Osteocyte (in vitro differentiated cells): ENCODE measurements at regions not wholly inside any gene's neighbourhood (a gene's known extent, or its start where the extent isn't known, plus 50 kb on each side); places are given as distances from the start of the nearest gene placed in this dataset.

Source experiments
- DNase-seq: peaks from one replicate; pipeline ENCODE4 v3.0.0; 2021; ENCODE audit warnings: mixed read lengths; ENCODE audit not compliant: unreplicated experiment; ENCODE audit errors: extremely low spot score
- H3K27ac Mint-ChIP-seq: one replicate; pipeline ENCODE4 v1.8.0; 2021; ENCODE audit warnings: mild to moderate bottlenecking, mixed read lengths; ENCODE audit not compliant: unreplicated experiment
- H3K27me3 Mint-ChIP-seq: one replicate; pipeline ENCODE4 v1.8.0; 2021; ENCODE audit warnings: mixed read lengths; ENCODE audit not compliant: unreplicated experiment
- H3K36me3 Mint-ChIP-seq: one replicate; pipeline ENCODE4 v1.8.0; 2021; ENCODE audit warnings: mixed read lengths; ENCODE audit not compliant: unreplicated experiment
- H3K4me1 Mint-ChIP-seq: one replicate; pipeline ENCODE4 v1.8.0; 2021; ENCODE audit warnings: mixed read lengths; ENCODE audit not compliant: unreplicated experiment
- H3K4me3 Mint-ChIP-seq: one replicate; pipeline ENCODE4 v1.8.0; 2021; ENCODE audit warnings: mild to moderate bottlenecking, moderate library complexity, mixed read lengths; ENCODE audit not compliant: unreplicated experiment
- H3K9me3 Mint-ChIP-seq: one replicate; pipeline ENCODE4 v1.8.0; 2021; ENCODE audit warnings: mixed read lengths; ENCODE audit not compliant: unreplicated experiment
- TF ChIP-seq, protein P1 (sequence below): fragments of 200-600 bp; sonication (generic); IDR thresholded peaks from 2 replicates; pipeline ENCODE4 v1.5.0; 2021; ENCODE audit warnings: antibody characterized with exemption, mild to moderate bottlenecking, moderate library complexity

- Mint-ChIP-seq H3K36me3 (no peaks in the 10 kb centered on the region), H3K9me3 (no peaks in the 10 kb centered on the region), H3K4me1 (peaks cover 47% of the 10 kb centered on the region), H3K4me3 (no peak overlapping the region), H3K27me3 (no peaks in the 10 kb centered on the region), H3K27ac (no peak overlapping the region)
- TF ChIP-seq, protein P1, sequence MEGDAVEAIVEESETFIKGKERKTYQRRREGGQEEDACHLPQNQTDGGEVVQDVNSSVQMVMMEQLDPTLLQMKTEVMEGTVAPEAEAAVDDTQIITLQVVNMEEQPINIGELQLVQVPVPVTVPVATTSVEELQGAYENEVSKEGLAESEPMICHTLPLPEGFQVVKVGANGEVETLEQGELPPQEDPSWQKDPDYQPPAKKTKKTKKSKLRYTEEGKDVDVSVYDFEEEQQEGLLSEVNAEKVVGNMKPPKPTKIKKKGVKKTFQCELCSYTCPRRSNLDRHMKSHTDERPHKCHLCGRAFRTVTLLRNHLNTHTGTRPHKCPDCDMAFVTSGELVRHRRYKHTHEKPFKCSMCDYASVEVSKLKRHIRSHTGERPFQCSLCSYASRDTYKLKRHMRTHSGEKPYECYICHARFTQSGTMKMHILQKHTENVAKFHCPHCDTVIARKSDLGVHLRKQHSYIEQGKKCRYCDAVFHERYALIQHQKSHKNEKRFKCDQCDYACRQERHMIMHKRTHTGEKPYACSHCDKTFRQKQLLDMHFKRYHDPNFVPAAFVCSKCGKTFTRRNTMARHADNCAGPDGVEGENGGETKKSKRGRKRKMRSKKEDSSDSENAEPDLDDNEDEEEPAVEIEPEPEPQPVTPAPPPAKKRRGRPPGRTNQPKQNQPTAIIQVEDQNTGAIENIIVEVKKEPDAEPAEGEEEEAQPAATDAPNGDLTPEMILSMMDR, result no peak
- no peak for DNase-seq
Measured at GRCh38 chr7:15836651-15837050, 150.2 kb upstream of the MEOX2 start.

- peaks cover 47% of the 10 kb centered on the region for H3K4me1 Mint-ChIP-seq
Measured at GRCh38 chr7:15836041-15836440, 149.6 kb upstream of the MEOX2 start.

GRCh38 chr7:15834446-15834845 is 148.0 kb upstream of the MEOX2 start:
- H3K27ac Mint-ChIP-seq, result no peak overlapping the region
- DNase-seq, result no peak
- TF ChIP-seq, protein P1, result no peak
- H3K9me3 Mint-ChIP-seq, result no peaks in the 10 kb centered on the region
- H3K27me3 Mint-ChIP-seq, result no peaks in the 10 kb centered on the region
- H3K36me3 Mint-ChIP-seq, result no peaks in the 10 kb centered on the region
- H3K4me3 Mint-ChIP-seq, result no peak overlapping the region
- peaks cover 35% of the 10 kb centered on the region for H3K4me1 Mint-ChIP-seq

More at GRCh38 chr7:15836041-15836440, 149.6 kb upstream of the MEOX2 start:
- Mint-ChIP-seq H3K36me3 (no peaks in the 10 kb centered on the region), H3K4me3 (no peak overlapping the region), H3K27ac (no peak overlapping the region), H3K9me3 (no peaks in the 10 kb centered on the region), H3K27me3 (no peaks in the 10 kb centered on the region)
- DNase-seq, result no peak
- TF ChIP-seq, protein P1, result no peak

- H3K9me3 Mint-ChIP-seq, result no peaks in the 10 kb centered on the region
- no peak overlapping the region for H3K4me3 Mint-ChIP-seq
- no peak for DNase-seq
- TF ChIP-seq, protein P1, result no peak
- H3K27me3 Mint-ChIP-seq, result no peaks in the 10 kb centered on the region
- peaks cover 25% of the 10 kb centered on the region for H3K4me1 Mint-ChIP-seq
- H3K36me3 Mint-ChIP-seq, result no peaks in the 10 kb centered on the region
- no peak overlapping the region for H3K27ac Mint-ChIP-seq
Measured at GRCh38 chr7:15832996-15833395, 146.5 kb upstream of the MEOX2 start.

- H3K36me3 Mint-ChIP-seq, result no peaks in the 10 kb centered on the region
- no peaks in the 10 kb centered on the region for H3K27me3 Mint-ChIP-seq
- TF ChIP-seq, protein P1, result no peak
- no peak for DNase-seq
- no peaks in the 10 kb centered on the region for H3K9me3 Mint-ChIP-seq
- no peak overlapping the region for H3K4me3 Mint-ChIP-seq
- H3K27ac Mint-ChIP-seq, result no peak overlapping the region
- H3K4me1 Mint-ChIP-seq, result peaks cover 18% of the 10 kb centered on the region
Measured at GRCh38 chr7:15831606-15832005, 145.1 kb upstream of the MEOX2 start.
